ENCODE measurements at regions not wholly inside any gene's neighbourhood (a gene's known extent, or its start where the extent isn't known, plus 50 kb on each side); places are given as distances from the start of the nearest gene placed in this dataset.

DNA sequence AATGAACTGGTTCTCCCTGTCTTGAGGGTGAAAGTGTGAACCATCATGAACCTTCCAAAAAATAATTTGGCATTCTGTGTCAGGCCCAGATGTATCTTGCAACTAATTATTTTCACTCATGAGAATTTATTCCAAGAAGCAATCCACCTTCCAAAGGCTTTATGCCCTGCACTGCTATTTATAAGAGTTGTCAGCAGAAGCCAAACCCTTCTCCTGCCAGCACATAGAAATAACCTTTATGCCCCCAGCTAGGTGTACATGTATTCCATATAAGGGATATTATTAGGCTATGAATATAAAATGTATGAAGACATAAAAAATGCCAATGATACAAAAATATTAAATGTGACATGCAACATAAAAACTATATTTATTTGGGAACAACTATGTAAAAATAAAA, 69.0 kb upstream of the GDF10 start:
- no peak for DNase-seq (ENCODE audit: low read depth)

DNA sequence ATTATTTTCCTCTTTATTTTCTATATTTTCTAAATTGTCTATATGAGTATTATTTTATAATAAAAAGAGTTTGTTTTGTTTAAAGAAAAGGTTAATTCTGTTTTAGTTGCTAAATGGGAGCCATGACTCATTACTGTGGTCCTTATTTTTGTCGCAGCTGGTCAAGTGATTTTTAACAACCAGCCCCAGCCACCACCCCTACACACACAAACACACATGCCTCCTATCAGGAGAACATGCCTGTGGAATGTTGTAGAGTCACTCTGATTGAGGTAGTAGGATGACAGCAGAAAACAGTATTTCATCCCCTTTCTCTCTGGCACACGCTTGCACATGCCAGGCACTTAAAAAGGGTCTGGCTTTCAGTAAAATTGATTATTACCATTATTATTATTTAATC, 68.6 kb upstream of the GDF10 start:
- DNase-seq (ENCODE audit: low read depth), result no peak

DNA sequence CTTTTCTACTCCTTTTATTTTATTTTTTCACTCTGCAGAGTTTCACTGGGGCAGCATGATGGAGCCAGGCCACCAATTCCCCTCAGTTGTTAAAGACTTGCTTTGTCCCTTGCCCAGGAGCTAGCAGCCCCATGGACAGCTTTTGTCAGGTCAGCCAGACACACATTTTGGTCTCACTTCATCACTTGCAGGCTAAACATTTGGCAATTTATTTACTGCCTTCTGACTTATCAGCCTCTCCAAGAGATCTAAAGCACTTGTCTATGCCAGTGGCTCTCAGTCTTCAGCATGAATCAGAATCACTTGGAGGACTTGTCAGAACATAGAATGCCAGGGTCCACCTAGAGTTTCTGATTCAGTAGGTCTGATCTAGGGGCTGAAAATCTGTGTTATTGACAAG, 66.4 kb upstream of the GDF10 start:
- DNase-seq (ENCODE audit: low read depth), result no peak

DNA sequence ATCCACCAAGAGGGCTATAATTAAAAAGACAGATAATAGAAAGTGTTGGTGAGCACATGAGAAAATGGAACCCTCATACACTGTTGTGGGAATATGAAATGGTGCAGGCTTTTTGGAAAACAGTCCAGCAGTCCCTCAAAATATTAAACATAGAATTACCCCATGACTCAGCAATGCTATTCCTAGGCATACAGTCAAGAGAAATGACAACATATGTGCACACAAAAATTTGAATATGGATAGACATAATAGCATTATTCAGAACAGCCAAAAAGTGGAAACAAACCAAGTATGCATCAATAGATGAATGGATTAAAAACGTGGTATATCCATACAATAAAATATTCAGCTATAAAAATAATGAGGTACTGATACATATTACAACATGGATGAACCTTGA, 64.5 kb upstream of the GDF10 start:
- no peak for DNase-seq (ENCODE audit: low read depth)

DNA sequence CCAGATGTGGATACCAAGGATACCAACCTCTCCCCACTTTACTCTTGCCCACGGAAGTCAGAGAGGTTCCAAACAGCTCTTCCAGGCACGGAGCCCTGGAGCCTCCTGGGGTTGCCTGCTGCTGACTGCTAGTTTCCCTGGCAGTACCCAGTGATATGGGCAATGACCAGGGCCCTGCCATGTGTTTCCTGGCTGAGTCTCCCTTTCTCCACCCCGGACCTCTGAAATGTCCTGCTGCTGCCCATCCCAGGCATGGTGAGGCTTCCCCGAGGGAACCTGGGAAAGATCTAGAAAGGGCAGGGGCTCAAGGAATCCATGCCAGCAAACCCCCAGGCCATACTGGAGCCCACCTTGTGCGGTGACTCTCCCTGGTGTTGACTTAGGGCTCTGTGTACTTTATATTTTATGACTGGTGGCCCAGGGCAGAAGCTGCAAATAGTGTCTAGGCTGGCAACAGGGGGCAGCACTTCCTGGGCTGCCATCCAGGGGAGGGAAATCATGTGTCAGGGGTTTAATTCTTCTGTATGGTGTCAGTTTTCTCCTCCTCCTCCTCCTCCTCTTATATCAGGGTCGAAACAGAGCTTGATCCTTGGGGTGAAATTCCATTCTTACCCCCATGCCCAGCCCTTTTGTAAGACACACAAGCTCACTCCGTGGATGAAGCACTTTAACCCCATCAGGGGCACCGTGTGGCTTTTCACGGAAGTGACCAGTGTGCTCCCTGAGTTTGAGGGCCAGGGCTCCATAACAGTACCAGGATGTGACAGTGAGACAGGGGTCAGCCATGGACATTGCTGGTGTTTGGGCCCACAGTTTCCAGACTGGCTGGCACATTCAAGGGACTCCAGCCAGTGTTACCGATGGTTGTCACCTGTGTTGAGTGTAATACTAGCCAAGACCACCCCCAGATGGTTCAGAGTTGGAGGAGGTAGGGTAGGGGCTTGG, 62.4 kb upstream of the GDF10 start:
- DNase-seq (ENCODE audit: low read depth), result no peak

DNA sequence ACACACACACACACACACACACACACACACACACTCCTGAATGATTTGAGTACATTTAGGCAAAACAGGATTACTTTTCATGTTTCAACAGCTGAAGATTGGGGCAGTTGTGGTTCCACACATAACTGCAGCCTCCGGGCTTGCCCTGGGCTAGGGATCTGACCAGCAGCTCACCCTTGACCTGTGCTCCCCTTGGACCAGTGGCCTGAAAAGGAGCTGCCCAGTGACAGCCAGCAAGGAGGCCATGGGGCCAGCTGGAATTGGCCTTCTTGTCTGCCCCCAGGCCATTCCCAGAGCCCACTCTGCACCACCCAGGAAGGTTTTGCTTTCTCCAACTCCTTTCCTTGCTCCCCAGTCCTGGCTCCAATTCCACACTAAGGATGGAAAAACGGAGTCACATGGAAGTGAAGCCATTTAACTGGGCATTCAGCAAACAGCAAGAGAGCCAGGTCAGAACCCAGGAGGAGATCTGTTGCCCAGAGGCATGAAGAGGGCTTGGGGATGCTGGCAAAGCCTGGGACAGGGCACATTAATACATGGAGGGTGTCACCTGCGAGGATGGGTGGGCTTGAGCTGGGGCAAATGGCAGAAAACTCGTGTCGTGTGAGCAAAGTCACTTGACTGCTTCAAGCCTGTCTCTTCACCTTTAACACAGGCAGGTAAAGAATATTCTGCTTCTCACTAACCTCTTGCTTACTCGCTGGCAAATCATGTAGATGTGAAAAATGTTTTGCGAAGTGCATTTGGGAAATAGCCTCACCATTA, 61.5 kb upstream of the GDF10 start:
- no peak for DNase-seq (ENCODE audit: low read depth)

DNA sequence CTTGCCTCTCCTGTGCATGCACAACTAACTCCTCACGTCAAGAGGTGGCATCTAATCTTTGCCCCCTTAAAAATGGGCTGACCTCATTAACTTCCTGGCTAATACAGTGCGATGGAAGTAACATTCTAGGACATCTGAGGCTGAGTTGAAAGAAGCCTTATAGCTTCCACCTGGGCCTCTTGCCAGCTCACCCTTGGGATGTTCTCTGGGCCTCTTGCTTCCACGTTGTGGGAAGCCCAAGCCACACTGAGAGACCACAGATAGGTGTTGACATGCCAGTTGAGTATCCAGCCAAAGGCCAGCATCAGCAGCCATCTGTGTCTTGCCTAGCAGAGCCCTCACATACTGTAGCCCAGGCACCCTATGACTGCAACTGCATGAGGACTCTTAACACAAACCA, 60.8 kb upstream of the GDF10 start:
- DNase-seq (ENCODE audit: low read depth), result no peak

DNA sequence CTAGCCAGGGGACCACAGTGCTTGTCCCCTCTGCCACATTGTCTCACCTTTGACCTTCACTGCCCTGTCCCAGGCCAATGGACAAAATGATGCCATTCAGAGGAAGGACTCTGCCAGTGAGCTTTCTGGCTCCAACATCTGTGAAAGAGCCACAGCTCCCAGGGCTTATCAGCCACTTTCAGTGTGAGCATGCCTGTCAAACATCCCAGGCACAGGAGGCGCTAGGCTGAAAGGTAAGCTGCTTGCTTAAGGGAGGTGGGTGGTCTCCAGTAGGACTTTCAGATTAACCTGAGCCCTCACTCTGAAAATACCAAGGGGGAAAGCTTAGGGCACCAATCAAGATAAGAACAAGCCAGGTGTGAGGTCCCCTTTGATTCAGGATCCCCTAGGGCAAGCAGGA, 59.8 kb upstream of the GDF10 start:
- DNase-seq (ENCODE audit: low read depth), result no peak

DNA sequence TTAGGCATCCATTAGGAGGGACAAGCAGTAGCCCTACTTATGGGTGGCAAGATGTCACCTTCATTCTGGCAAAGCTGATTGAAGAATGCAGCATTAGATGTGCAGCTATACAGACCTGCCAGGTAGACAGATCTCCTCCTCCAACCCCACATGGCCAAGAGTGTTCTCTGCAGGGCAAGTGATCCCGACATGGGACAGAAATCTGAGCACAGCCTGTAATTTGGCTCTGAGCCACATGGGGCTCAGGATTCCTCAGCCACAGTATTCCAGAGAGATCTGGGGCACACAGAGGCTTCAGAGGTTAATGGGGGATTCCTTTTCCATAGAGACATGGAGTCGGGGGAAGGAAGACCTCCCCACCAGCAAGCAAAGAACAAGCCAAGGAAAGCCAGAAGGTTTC, 58.7 kb upstream of the GDF10 start:
- DNase-seq (ENCODE audit: low read depth), result no peak

DNA sequence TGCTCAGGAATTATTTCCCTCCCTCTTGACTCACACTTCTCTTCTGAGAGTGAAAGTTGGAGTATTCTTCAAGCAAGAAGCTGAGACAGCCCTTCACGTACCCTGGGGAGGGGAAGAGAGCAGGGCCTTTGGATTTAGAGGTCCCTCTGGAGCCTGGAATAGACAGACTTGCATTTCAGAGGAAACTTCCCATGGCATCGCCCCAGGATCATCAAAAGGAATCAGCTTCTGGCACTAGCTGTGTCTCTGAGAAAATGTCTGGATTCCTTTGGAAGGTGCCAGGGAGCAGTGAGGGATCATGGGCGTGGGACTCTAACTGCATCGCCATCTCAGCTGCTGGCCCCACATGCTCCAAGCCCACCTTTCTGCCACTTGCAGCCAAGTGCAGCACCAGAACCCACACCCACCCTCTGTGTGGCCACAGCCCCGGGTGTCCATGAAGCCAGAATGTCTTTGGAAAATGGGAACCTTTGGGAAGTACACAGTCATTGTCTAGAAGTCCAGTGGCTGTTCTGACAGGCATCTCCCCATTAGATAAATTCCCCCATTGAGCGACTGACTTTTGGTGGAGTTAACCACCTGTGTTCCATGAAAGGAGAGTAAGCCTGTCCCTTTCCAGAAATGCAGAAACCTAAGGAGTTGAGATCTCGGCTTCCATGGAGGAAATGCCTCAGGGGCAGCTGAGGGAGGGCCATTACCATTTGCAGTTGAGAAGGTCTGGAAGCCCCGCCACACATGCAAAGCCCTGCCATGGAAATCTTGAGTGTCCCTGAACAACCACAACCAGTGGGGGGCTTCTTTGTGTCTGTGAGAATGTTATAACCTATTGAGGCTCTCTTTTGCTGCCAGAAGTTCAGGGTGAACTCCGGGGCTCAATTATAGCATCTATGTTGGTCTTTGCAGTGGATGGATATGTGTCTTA, 57.8 kb upstream of the GDF10 start:
- no peak for DNase-seq (ENCODE audit: low read depth)

DNA sequence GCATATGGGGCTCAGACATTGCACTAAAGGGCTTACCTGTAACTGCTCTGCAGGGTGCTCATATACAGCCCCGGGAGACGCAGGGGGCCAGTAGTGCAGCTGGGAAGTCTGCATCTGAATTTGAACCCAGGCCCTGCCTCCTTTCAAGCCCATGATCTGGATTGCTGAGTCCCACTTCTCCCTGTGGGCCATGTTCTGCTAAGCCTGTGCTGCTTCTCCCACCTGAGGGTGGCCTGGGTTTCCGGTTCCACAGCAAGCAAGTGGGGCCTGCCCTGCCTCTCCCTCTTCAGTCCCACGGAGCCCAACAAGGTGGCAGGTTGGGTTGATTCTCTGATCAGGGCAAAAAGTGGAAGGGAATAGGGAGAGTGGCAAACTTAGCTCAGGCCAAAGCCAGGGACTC, 56.6 kb upstream of the GDF10 start:
- DNase-seq (ENCODE audit: low read depth), result no peak

DNA sequence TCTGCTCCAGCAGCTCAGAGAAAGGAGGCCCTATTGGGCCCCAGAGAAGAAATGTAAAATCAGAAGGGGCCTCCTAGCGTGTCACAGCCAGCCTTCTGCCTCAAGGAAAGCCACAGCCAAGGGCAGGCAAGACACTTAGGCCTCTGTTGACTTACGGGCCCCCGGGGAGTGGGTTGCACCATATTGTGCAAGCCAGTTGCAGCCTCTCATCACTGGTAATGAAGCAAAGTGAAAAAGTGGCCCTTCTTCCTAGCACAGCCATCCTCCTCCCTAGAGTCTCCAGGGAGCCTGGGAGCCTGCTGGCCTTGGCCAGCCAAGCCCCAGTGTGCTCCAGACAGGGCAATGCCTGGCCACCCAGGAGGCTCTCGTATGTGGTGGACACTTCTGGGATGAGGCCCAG, 56.2 kb upstream of the GDF10 start:
- DNase-seq (ENCODE audit: low read depth), result no peak

DNA sequence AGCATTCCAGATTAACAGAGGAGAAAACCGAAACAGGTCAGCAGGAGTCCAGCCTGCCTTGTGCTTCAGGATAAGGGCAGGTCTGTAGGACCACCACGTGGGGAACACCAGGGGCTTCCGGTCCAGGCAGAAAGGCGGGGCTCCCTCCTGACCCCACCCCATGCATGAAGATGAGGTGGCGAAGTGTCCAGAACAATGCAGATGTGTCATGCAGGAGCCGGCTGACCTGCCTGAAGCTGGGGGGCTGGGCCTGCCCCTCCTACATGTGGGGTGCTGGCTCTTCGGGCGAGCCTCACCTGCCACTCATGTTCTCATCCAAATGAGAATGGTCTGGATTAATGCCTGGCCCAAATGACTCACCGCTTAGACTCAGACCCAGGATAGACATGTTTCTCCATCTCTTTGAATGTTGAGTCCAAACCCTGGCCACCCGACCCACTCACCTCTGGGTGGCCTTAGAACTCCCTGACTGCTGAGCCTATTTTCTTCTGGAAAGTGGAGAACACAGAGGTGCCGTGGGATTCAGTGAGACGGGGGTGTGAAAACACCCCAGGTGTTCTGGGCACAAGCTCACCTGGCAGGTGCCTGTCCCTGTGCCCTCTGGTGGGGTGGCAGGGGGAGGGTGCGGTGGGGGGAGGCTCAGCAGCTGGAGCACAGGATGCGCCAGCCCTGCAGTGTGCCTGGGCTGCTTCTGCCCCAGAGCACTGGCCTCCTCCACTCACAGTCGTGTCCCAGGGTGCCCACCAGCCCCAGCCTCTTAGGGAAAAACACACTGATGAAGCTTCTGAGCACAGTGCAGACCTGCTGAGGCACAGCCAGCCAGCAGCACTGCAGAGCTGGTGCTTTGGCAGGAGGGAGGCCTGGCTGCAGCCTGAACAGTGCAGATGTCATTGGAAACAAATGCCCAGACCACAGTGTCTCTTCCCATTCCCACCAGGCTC, 55.2 kb upstream of the GDF10 start:
- no peak for DNase-seq (ENCODE audit: low read depth)

DNA sequence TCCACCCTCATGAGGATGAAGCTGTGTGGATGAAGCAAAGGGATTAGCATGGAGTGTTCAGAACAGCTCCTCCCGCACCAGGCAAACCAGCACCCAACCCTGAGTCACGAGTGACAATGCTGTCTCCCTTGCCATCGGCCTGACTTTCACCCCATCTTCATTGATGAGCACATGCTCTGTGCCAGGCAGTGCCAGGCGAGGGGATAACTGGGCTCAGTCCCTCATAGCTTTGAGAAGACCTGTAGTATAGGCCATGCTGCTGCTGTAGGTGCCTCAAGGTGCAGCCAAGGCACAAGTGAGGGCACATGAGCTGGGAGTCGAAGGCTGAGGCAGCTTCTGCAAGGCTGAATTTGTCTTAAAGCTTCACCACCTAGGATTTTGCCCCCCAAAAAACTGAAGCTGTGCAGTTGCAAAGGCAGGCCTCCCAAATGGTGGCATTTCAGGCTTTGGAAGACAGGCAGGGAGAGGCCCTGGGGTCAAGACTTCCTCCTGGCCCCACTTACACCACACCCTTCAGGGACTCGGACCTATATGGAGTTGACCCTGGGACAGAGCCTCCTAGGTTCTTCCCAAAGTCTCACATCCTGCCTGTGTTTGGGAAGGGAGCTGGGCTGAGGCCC, 54.2 kb upstream of the GDF10 start:
- DNase-seq (ENCODE audit: low read depth), result no peak

DNA sequence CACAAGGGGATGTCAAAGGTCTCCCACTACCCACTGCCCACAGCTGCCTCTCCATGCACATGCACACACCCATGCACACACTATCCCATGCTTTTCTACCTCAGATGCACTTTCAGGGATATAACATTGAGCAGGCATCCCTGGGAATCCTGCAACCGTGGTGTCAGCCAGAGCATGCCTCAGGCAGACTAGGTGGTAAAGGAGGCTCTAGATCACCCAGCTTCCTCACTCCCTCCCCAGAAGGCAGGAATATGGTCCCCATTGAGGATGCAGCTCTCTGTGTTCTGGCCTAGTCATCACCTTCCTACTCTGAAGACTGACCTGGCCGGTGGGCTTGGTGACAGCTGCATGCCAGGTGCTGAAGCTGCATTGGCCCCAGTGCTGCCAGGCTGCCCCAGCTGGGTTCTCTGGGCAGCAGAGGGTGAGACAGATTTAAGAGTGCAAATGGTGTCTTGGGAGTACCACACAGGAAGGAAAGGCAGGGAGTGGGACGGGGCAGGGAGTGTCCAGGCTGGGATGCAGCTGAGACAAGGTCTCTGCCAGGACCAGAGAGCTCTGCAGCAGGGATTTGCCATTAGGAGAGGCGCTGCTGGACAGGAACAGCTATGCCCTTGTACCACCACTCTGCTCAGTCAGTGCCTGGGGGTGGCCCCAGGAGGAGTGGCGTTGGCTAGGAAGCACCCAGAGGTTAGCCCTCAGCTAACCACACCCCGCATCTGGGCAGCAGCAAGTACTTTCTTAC, 53.4 kb upstream of the GDF10 start:
- no peak for DNase-seq (ENCODE audit: low read depth)

DNA sequence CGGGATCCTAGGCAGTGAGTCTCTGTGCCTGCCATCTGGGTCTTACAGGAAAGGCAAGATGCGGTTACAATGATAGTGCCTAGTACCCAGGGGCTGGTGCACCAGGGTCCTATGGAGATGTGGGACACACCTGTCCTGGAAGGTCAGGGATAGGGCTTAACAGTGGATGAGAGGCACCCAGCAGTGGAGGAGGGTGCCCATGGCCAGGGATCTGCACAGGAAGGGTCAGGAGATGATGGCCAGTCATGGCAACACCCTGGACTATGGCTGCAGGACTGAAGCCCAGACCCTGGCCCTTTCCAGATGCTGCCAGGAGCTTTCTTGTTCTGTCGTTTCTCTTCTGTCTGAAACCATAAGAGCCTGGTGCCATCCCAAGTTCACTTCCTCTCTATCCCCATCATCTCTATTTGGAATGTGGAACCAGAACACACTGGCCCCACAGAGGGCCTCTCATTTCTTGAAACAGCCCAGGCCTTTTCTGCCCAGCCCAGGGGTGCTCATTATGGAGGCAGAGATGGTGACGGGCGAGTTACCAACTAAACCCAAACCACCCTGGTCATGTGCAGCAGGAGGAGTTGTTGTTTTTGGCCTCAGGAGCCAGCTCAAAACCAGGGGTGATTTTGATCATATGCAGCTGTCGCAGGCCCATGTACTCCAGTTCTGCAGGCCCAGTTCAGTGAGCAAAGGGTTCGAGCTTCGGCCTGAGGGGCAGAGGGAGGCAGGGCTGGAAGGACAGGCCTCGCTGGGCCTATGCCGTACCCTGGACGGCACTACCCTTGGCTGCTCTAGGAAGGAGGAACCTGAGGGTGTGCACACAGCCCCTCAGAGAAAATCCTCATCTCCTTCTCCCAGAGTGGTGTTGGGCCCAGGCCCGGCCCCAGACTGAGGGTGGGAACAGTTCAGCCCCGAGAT, 52.6 kb upstream of the GDF10 start:
- DNase-seq (ENCODE audit: low read depth), result no peak

DNA sequence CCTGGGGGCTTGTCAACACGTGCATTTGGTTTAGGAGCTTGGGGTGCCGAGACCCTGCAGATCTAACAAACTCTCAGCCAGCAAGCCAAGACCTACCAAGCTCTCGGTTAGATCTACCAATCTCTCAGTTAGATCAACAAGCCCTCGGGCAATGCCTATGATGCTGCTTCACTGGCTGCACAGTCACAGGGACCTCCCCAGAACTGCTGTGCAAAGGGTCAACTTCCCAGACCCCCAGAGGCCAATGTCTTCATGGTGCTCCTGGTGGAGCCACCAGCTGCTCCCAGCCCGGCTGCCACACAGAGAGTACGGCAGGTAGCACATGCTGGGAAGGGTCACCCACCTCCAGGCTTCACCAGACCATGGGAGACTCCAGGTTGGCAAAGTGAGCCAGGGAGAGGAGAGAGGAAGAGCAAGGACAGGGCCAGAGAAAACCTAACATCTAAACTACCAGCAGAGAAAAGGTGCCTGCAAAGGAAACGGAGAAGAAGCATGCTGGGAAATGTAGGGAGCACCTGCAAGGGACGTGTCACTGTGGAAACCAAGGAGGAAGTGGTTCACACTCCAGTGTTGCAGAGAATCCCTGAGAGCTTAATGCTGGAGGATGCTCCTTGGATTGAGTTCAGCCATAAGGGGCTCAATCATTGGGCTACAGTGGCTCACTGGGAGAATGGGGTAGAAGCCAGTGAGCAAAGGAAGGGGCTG, 51.5 kb upstream of the GDF10 start:
- DNase-seq (ENCODE audit: low read depth), result no peak

DNA sequence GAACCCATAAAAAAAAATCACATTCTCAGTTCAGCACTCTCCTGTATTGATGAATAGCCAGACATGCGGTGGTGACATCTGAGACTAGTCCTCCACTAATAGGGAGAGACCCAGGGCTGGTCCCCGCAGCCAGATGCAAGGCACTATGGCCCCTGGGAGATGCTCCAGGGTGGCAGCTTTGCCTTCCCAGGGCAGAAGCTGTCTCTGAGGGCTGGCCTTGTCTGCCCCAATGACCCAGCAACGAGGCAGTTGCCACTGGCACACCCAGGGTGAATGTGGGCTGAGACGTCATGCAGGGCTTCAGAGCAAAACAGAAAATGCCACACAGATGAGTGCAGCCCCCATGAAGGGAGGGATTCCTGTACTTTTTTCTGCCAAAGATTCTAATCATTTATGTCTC, 50.1 kb upstream of the GDF10 start:
- no peak for DNase-seq (ENCODE audit: low read depth)
